ENCODE measurements at regions not wholly inside any gene's neighbourhood (a gene's known extent, or its start where the extent isn't known, plus 50 kb on each side); places are given as distances from the start of the nearest gene placed in this dataset.
"Not testable (repeated sequence)": the region's sequence is repeated elsewhere in the genome, so short reads cannot be mapped to it uniquely, and the experiment has no call there.

GRCh38 chr22:23419171-23419570 lies 160.9 kb downstream of the IGLL1 start:
- Histone ChIP-seq H3F3A (ENCODE audit: insufficient read depth, low read length) (no peaks in the 10 kb centered on the region), H3K9me2 (ENCODE audit: low read depth, low read length) (no peaks in the 10 kb centered on the region), H3K4me3 (ENCODE audit: low read depth, low read length, poor library complexity, severe bottlenecking) (no peak overlapping the region), H3K27me3 (ENCODE audit: insufficient read depth, low read length) (no peaks in the 10 kb centered on the region), H3K27ac (ENCODE audit: low read depth, low read length, poor library complexity, severe bottlenecking) (no peak overlapping the region), H3K9ac (ENCODE audit: low read length) (no peak overlapping the region), H3K4me2 (ENCODE audit: low read length) (no peak overlapping the region), H3K4me1 (ENCODE audit: insufficient read depth, low read length, severe bottlenecking) (peaks cover 33% of the 10 kb centered on the region), H2AFZ (ENCODE audit: low read length) (no peak overlapping the region), H3K36me3 (ENCODE audit: insufficient read depth, low read length) (no peaks in the 10 kb centered on the region), H3K79me2 (ENCODE audit: insufficient read depth, low read length) (no peaks in the 10 kb centered on the region), H3K9me3 (ENCODE audit: low read length) (no peaks in the 10 kb centered on the region), H4K20me1 (ENCODE audit: insufficient read depth, low read length) (no peaks in the 10 kb centered on the region)
- TF ChIP-seq, protein P1, sequence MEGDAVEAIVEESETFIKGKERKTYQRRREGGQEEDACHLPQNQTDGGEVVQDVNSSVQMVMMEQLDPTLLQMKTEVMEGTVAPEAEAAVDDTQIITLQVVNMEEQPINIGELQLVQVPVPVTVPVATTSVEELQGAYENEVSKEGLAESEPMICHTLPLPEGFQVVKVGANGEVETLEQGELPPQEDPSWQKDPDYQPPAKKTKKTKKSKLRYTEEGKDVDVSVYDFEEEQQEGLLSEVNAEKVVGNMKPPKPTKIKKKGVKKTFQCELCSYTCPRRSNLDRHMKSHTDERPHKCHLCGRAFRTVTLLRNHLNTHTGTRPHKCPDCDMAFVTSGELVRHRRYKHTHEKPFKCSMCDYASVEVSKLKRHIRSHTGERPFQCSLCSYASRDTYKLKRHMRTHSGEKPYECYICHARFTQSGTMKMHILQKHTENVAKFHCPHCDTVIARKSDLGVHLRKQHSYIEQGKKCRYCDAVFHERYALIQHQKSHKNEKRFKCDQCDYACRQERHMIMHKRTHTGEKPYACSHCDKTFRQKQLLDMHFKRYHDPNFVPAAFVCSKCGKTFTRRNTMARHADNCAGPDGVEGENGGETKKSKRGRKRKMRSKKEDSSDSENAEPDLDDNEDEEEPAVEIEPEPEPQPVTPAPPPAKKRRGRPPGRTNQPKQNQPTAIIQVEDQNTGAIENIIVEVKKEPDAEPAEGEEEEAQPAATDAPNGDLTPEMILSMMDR (IDR thresholded peaks at IDR 0.05; ENCODE audit: low read length): no peak
- no peak for TF ChIP-seq EZH2 (IDR thresholded peaks at IDR 0.05; ENCODE audit: borderline replicate concordance, low read length)

DNA sequence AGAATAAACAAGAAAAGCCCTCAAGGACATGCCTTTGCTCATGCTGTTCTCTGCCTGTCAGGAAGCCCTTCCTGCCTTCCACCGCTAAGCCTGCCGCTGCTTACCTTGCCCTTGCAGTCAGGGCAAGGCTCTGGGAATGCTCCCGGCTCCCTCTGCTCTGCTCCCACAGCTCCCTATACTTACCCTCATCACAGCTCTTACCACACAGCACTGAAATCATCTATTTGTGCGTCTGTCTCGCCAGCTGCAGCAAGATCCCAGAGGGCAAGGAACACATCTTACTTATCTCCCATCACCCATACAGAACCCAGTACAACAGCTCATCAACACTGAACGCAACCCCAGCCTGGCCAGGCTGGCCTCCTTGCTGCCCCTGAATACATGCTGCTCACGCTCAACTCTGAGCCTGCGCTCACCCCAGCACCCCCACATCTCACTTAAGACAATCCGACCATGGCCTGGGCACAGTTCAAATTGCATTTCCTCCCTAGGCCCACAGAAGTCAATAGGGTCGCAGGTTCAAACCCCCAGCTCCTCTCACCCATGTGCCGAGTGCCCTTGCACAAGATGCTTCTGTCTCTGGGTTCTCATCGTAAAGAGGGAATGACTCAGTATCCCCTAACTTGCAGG lies 161.8 kb downstream of the IGLL1 start:
- peaks cover 24% of the 10 kb centered on the region for H3K4me1 ChIP-seq (ENCODE audit: insufficient read depth, low read length, severe bottlenecking)
- no peaks in the 10 kb centered on the region for H4K20me1 ChIP-seq (ENCODE audit: insufficient read depth, low read length)

DNA sequence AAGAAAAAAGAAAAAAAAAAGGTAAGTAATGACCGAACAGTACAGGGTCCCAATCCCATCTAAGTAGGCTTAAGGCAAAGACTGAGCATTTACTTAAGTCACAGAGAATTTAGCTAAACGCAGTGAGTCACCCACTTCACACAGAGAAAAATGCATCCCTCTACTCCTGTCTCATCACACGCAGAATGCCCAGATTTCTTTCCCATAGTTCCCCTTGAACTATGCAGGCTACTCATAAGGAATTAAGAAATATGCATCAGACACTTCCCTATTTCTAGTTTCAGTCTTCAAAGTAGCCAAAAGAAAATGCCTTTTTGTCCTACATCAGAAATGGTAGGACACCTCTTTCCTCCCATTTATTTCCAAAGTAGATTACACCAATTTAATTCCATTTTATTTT lies 162.8 kb downstream of the IGLL1 start:
- H3K36me3 ChIP-seq (ENCODE audit: insufficient read depth, low read length); H3K79me2 ChIP-seq (ENCODE audit: insufficient read depth, low read length); H3K4me2 ChIP-seq (ENCODE audit: low read length); H4K20me1 ChIP-seq (ENCODE audit: insufficient read depth, low read length); H3K4me3 ChIP-seq (ENCODE audit: low read depth, low read length, poor library complexity, severe bottlenecking); H3F3A ChIP-seq (ENCODE audit: insufficient read depth, low read length); H2AFZ ChIP-seq (ENCODE audit: low read length); H3K27me3 ChIP-seq (ENCODE audit: insufficient read depth, low read length); H3K9me3 ChIP-seq (ENCODE audit: low read length); H3K9ac ChIP-seq (ENCODE audit: low read length); H3K9me2 ChIP-seq (ENCODE audit: low read depth, low read length); H3K27ac ChIP-seq (ENCODE audit: low read depth, low read length, poor library complexity, severe bottlenecking): not testable (repeated sequence)
- H3K4me1 ChIP-seq (ENCODE audit: insufficient read depth, low read length, severe bottlenecking): peaks cover 15% of the 10 kb centered on the region

More for the DNA sequence above, 161.8 kb downstream of the IGLL1 start:
- Histone ChIP-seq H3K4me2 (ENCODE audit: low read length) (no peak overlapping the region), H3K9ac (ENCODE audit: low read length) (no peak overlapping the region), H3K4me3 (ENCODE audit: low read depth, low read length, poor library complexity, severe bottlenecking) (no peak overlapping the region), H3K36me3 (ENCODE audit: insufficient read depth, low read length) (no peaks in the 10 kb centered on the region), H3K27ac (ENCODE audit: low read depth, low read length, poor library complexity, severe bottlenecking) (no peak overlapping the region), H3K9me3 (ENCODE audit: low read length) (no peaks in the 10 kb centered on the region), H3K9me2 (ENCODE audit: low read depth, low read length) (no peaks in the 10 kb centered on the region), H3K27me3 (ENCODE audit: insufficient read depth, low read length) (no peaks in the 10 kb centered on the region), H3F3A (ENCODE audit: insufficient read depth, low read length) (no peaks in the 10 kb centered on the region), H2AFZ (ENCODE audit: low read length) (no peak overlapping the region), H3K79me2 (ENCODE audit: insufficient read depth, low read length) (no peaks in the 10 kb centered on the region)
- no peak for TF ChIP-seq EZH2 (IDR thresholded peaks at IDR 0.05; ENCODE audit: borderline replicate concordance, low read length)
- TF ChIP-seq, protein P1 (IDR thresholded peaks at IDR 0.05; ENCODE audit: low read length): no peak

GRCh38 chr22:23416169-23416690 lies 163.9 kb downstream of the IGLL1 start:
- not testable (repeated sequence) for H4K20me1 ChIP-seq (ENCODE audit: insufficient read depth, low read length); H3K36me3 ChIP-seq (ENCODE audit: insufficient read depth, low read length); H3K4me2 ChIP-seq (ENCODE audit: low read length); H3K9me2 ChIP-seq (ENCODE audit: low read depth, low read length); H3K4me3 ChIP-seq (ENCODE audit: low read depth, low read length, poor library complexity, severe bottlenecking); H3K79me2 ChIP-seq (ENCODE audit: insufficient read depth, low read length); H2AFZ ChIP-seq (ENCODE audit: low read length); H3K4me1 ChIP-seq (ENCODE audit: insufficient read depth, low read length, severe bottlenecking); H3K27ac ChIP-seq (ENCODE audit: low read depth, low read length, poor library complexity, severe bottlenecking); H3K9ac ChIP-seq (ENCODE audit: low read length); H3F3A ChIP-seq (ENCODE audit: insufficient read depth, low read length); H3K27me3 ChIP-seq (ENCODE audit: insufficient read depth, low read length); H3K9me3 ChIP-seq (ENCODE audit: low read length)

All from OCI-LY1 (cell line).